Keratinocyte (primary cell): ENCODE measurements at regions not wholly inside any gene's neighbourhood (a gene's known extent, or its start where the extent isn't known, plus 50 kb on each side); places are given as distances from the start of the nearest gene placed in this dataset.

Source experiments
- EZH2 ChIP-seq: IDR thresholded peaks from one replicate; pipeline ENCODE4 v1.6.1; 2012; ENCODE audit warnings: inconsistent platforms, mild to moderate bottlenecking, low read length, moderate library complexity
- TF ChIP-seq, protein P1 (sequence below), 3 experiments: IDR thresholded peaks in 1 of 3; conservative IDR thresholded peaks in 1 of 3; optimal IDR thresholded peaks in 1 of 3; 2 replicates in 2 of 3; 3 replicates in 1 of 3; pipeline versions ENCODE3 to v1.5.1; 2011; ENCODE audit warnings: low read length in 3 of 3, mild to moderate bottlenecking in 3 of 3, moderate library complexity in 2 of 3, control low read depth in 1 of 3, inconsistent platforms in 1 of 3; ENCODE audit not compliant: insufficient read depth in 2 of 3; ENCODE audit errors: extremely low read depth in 1 of 3

- no peak for TF ChIP-seq EZH2
- TF ChIP-seq, protein P1, sequence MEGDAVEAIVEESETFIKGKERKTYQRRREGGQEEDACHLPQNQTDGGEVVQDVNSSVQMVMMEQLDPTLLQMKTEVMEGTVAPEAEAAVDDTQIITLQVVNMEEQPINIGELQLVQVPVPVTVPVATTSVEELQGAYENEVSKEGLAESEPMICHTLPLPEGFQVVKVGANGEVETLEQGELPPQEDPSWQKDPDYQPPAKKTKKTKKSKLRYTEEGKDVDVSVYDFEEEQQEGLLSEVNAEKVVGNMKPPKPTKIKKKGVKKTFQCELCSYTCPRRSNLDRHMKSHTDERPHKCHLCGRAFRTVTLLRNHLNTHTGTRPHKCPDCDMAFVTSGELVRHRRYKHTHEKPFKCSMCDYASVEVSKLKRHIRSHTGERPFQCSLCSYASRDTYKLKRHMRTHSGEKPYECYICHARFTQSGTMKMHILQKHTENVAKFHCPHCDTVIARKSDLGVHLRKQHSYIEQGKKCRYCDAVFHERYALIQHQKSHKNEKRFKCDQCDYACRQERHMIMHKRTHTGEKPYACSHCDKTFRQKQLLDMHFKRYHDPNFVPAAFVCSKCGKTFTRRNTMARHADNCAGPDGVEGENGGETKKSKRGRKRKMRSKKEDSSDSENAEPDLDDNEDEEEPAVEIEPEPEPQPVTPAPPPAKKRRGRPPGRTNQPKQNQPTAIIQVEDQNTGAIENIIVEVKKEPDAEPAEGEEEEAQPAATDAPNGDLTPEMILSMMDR (optimal IDR thresholded peaks at IDR 0.05 in 1 of 3, IDR thresholded peaks at IDR 0.05 in 1 of 3, conservative IDR thresholded peaks at IDR 0.05 in 1 of 3; ENCODE audit: extremely low read depth in 1 of 3, insufficient read depth in 2 of 3, low read length in 3 of 3): no peak
Observed at GRCh38 chr11:109106151-109106906, 315.7 kb upstream of the C11orf87 start.
